OCI-LY3 (cell line): ENCODE measurements at regions not wholly inside any gene's neighbourhood (a gene's known extent, or its start where the extent isn't known, plus 50 kb on each side); places are given as distances from the start of the nearest gene placed in this dataset.

Experiments used
- EZH2phosphoT487 ChIP-seq: fragments of 200-600 bp; shearing (Covaris generic); IDR thresholded peaks from 2 replicates; pipeline ENCODE4 v1.6.1; 2018; ENCODE audit warnings: antibody characterized with exemption, mixed run types, low read depth
- TF ChIP-seq, protein P1 (sequence below): fragments of 200-600, 300-600 bp; sonication (generic); IDR thresholded peaks from 2 replicates; pipeline ENCODE4 v1.5.1; 2014; ENCODE audit warnings: antibody characterized with exemption, low read length, low read depth

DNA sequence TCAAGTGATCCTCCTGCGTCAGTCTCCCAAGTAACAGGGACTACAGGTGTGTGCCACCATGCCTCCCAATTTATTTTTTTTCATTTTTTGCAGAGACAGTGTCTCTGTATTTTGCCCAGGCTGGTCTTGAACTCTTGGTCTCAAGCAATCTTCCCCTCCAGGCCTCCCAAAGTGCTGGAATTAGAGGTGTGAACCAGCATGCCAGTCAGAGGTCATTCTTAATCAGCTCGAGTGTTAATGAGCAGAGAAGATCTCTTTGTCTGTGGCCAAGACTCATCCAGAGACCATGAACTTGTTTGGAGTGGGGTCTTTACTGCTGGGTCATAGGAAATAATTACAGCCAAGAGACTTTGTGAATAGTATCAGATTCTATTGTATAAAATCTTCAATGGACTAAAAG, 99.2 kb upstream of the AP1S2 start:
- TF ChIP-seq, protein P1, sequence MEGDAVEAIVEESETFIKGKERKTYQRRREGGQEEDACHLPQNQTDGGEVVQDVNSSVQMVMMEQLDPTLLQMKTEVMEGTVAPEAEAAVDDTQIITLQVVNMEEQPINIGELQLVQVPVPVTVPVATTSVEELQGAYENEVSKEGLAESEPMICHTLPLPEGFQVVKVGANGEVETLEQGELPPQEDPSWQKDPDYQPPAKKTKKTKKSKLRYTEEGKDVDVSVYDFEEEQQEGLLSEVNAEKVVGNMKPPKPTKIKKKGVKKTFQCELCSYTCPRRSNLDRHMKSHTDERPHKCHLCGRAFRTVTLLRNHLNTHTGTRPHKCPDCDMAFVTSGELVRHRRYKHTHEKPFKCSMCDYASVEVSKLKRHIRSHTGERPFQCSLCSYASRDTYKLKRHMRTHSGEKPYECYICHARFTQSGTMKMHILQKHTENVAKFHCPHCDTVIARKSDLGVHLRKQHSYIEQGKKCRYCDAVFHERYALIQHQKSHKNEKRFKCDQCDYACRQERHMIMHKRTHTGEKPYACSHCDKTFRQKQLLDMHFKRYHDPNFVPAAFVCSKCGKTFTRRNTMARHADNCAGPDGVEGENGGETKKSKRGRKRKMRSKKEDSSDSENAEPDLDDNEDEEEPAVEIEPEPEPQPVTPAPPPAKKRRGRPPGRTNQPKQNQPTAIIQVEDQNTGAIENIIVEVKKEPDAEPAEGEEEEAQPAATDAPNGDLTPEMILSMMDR, result no peak
- no peak for TF ChIP-seq EZH2phosphoT487
